Stomach (tissue), 8 donors: ENCODE measurements at regions not wholly inside any gene's neighbourhood (a gene's known extent, or its start where the extent isn't known, plus 50 kb on each side); places are given as distances from the start of the nearest gene placed in this dataset.

Experiments used
- DNase-seq, 2 donors: peaks; one replicate each; pipeline versions ENCODE4 v3.0.0 to v3.0.0-alpha.2; 2013 to 2019
- H3K27ac ChIP-seq, 5 donors: fragments of 200-600 bp in 4 of 5; sonication (generic) in 4 of 5; one replicate each; pipeline ENCODE4 v1.5.1; 2013 to 2019; ENCODE audit warnings: mild to moderate bottlenecking in 1 of 5, moderate library complexity in 1 of 5
- H3K27me3 ChIP-seq, 3 donors: fragments of 200-600 bp; sonication (generic); one replicate each; pipeline ENCODE4 v1.5.1; 2017 to 2019; ENCODE audit warnings: mixed run types in 1 of 3
- H3K36me3 ChIP-seq, 4 donors: fragments of 200-600 bp; sonication (generic); 1 replicate in 3 of 4; 2 replicates in 1 of 4; pipeline ENCODE4 v1.5.1; 2016 to 2019
- H3K4me1 ChIP-seq, 4 donors: fragments of 200-600 bp; sonication (generic); one replicate each; pipeline ENCODE4 v1.5.1; 2016 to 2019
- H3K4me3 ChIP-seq, 4 donors: fragments of 200-600 bp; sonication (generic) in 3 of 4; one replicate each; pipeline ENCODE4 v1.5.1; 2016 to 2019; ENCODE audit warnings: mild to moderate bottlenecking in 1 of 4
- H3K9me3 ChIP-seq, 4 donors: fragments of 200-600 bp; sonication (generic); one replicate each; pipeline ENCODE4 v1.5.1; 2016 to 2019
- EP300 ChIP-seq: sonication (generic); formaldehyde crosslinking; IDR thresholded peaks from one replicate; pipeline ENCODE4 v1.6.1; 2017; ENCODE audit warnings: antibody characterized with exemption
- POLR2A ChIP-seq, 4 donors: fragments of 450-650 bp; IDR thresholded peaks; one replicate each; pipeline ENCODE4 v1.6.1; 2016; ENCODE audit warnings: antibody characterized with exemption in 4 of 4, control low read depth in 2 of 4, mild to moderate bottlenecking in 1 of 4, moderate library complexity in 1 of 4
- POLR2AphosphoS5 ChIP-seq, 3 donors: sonication (generic); formaldehyde crosslinking; IDR thresholded peaks; one replicate each; pipeline ENCODE4 v1.6.1; 2016; ENCODE audit warnings: antibody characterized with exemption in 3 of 3
- WGBS, 5 donors: extraction: QIAGEN DNeasy Blood & Tissue Kit in 3 of 5; methylation state at CpG; one replicate each; pipeline versions ENCODE4 v1.1.5 to v1.1.7; 2013 to 2018; 5-methylcytosine and 5-hydroxymethylcytosine counted together
- intact Hi-C: fragments of 100-400 bp; cut with DNase I; formaldehyde crosslinking; loops from one replicate; pipeline ENCODE4 v1.15.1; 2023; ENCODE audit warnings: low total_unique reads
- TF ChIP-seq, protein P1 (sequence below), 7 experiments: fragments of 450-650 bp in 4 of 7; fragments of 200-600 bp in 3 of 7; sonication (generic) in 3 of 7; IDR thresholded peaks; one replicate each; pipeline ENCODE4 v1.5.1; 2016 to 2019; ENCODE audit warnings: antibody characterized with exemption in 7 of 7, control low read depth in 2 of 7, mild to moderate bottlenecking in 1 of 7
- donor health status: healthy with polysubstance abuse.
- donor health status: Bipolar disorder and iron deficiency.
- donor health status: healthy.

- WGBS, 5 donors, result 73 to 87% (median 79%) methylated on average over 2 of the region's 2 CpGs
Measured at GRCh38 chr1:98294127-98294526, 367.4 kb upstream of the SNX7 start.

DNA sequence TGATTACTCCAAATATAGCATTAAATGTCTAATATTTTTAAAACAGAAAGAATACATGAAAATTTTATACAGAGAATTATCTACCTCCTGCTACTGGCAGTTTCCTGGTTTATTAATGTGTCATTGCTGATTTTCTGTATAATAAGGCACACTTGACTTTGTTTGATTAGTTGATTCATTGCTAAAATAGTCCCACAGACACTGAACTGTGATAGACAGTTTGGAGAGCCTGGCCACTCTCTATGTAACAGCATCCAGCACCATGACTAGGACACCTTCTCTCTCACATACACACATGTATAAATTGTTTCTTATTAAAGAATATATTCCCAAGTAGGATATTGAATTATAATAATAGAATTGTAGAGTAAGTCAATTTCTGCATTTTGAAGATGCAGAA lies 368.5 kb upstream of the SNX7 start:
- no peak overlapping the region for H3K27ac ChIP-seq
- intact Hi-C loops, result no loop called here
- no peaks in the 10 kb centered on the region for H3K4me1 ChIP-seq
- TF ChIP-seq, protein P1, sequence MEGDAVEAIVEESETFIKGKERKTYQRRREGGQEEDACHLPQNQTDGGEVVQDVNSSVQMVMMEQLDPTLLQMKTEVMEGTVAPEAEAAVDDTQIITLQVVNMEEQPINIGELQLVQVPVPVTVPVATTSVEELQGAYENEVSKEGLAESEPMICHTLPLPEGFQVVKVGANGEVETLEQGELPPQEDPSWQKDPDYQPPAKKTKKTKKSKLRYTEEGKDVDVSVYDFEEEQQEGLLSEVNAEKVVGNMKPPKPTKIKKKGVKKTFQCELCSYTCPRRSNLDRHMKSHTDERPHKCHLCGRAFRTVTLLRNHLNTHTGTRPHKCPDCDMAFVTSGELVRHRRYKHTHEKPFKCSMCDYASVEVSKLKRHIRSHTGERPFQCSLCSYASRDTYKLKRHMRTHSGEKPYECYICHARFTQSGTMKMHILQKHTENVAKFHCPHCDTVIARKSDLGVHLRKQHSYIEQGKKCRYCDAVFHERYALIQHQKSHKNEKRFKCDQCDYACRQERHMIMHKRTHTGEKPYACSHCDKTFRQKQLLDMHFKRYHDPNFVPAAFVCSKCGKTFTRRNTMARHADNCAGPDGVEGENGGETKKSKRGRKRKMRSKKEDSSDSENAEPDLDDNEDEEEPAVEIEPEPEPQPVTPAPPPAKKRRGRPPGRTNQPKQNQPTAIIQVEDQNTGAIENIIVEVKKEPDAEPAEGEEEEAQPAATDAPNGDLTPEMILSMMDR (IDR thresholded peaks at IDR 0.05), result no peak
- TF ChIP-seq EP300, result no peak
- no peak for TF ChIP-seq POLR2AphosphoS5 (IDR thresholded peaks at IDR 0.05)
- no peak for TF ChIP-seq POLR2A (IDR thresholded peaks at IDR 0.05)
- H3K9me3 ChIP-seq, result no peaks in the 10 kb centered on the region
- no peaks in the 10 kb centered on the region for H3K36me3 ChIP-seq
- DNase-seq, result no peak
- H3K4me3 ChIP-seq, result no peak overlapping the region
- no peaks in the 10 kb centered on the region for H3K27me3 ChIP-seq

More at GRCh38 chr1:98294127-98294526, 367.4 kb upstream of the SNX7 start:
- H3K4me3 ChIP-seq, result no peak overlapping the region
- no peak overlapping the region for H3K27ac ChIP-seq
- no peaks in the 10 kb centered on the region for H3K9me3 ChIP-seq
- TF ChIP-seq EP300 (no peak), POLR2A (IDR thresholded peaks at IDR 0.05) (no peak), POLR2AphosphoS5 (IDR thresholded peaks at IDR 0.05) (no peak)
- TF ChIP-seq, protein P1 (IDR thresholded peaks at IDR 0.05), result no peak
- intact Hi-C loops, result no loop called here
- H3K36me3 ChIP-seq, result no peaks in the 10 kb centered on the region
- no peaks in the 10 kb centered on the region for H3K4me1 ChIP-seq
- no peaks in the 10 kb centered on the region for H3K27me3 ChIP-seq
- DNase-seq, result no peak

- no peak for DNase-seq
- Histone ChIP-seq H3K27me3 (no peaks in the 10 kb centered on the region), H3K27ac (no peak overlapping the region), H3K9me3 (no peaks in the 10 kb centered on the region), H3K4me1 (no peaks in the 10 kb centered on the region), H3K36me3 (no peaks in the 10 kb centered on the region), H3K4me3 (no peak overlapping the region)
- intact Hi-C loops, result no loop called here
- WGBS, 5 donors, result 79 to 94% (median 83%) methylated on average over 1 of the region's 1 CpG
- TF ChIP-seq POLR2A (IDR thresholded peaks at IDR 0.05), result no peak
- TF ChIP-seq POLR2AphosphoS5 (IDR thresholded peaks at IDR 0.05), result no peak
- TF ChIP-seq, protein P1 (IDR thresholded peaks at IDR 0.05), result no peak
- no peak for TF ChIP-seq EP300
Measured at GRCh38 chr1:98289311-98289710, 368.5 kb upstream of the DPYD start.

DNA sequence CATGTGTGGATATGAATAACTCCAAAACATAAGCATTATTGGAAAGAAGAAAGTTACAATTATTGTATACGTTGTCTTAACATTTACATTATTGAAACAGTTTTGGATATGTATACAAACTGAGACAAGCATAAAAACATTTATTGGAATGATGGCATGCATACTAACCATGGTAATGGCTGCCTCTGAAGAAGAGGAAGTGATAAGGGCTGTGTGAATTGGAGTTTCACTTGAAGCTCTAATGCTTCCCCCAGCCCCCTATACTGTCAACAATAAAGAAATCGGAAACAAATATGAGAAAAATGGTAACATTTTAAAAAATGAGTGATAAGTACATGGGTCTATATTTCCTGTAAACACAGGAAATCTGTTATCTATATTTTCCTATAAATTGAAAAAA lies 367.7 kb upstream of the DPYD start:
- intact Hi-C loops, result no loop called here
- Histone ChIP-seq H3K4me1 (no peaks in the 10 kb centered on the region), H3K27me3 (no peaks in the 10 kb centered on the region), H3K4me3 (no peak overlapping the region), H3K9me3 (no peaks in the 10 kb centered on the region), H3K36me3 (no peaks in the 10 kb centered on the region), H3K27ac (no peak overlapping the region)
- WGBS, 5 donors, result 79 to 89% (median 88%) methylated on average over 2 of the region's 2 CpGs
- TF ChIP-seq POLR2AphosphoS5 (IDR thresholded peaks at IDR 0.05) (no peak), POLR2A (IDR thresholded peaks at IDR 0.05) (no peak), EP300 (no peak)
- TF ChIP-seq, protein P1 (IDR thresholded peaks at IDR 0.05), result no peak
- DNase-seq, result no peak

GRCh38 chr1:98287626-98288025 lies 366.8 kb upstream of the DPYD start:
- Histone ChIP-seq H3K36me3 (no peaks in the 10 kb centered on the region), H3K27ac (no peak overlapping the region), H3K4me1 (no peaks in the 10 kb centered on the region), H3K4me3 (no peak overlapping the region), H3K27me3 (no peaks in the 10 kb centered on the region), H3K9me3 (no peaks in the 10 kb centered on the region)
- intact Hi-C loops, result no loop called here
- no peak for DNase-seq
- TF ChIP-seq, protein P1 (IDR thresholded peaks at IDR 0.05), result no peak
- 49 to 76% (median 62%) methylated on average over 2 of the region's 2 CpGs for WGBS, 5 donors
